ENCODE measurements at regions not wholly inside any gene's neighbourhood (a gene's known extent, or its start where the extent isn't known, plus 50 kb on each side); places are given as distances from the start of the nearest gene placed in this dataset.

DNA sequence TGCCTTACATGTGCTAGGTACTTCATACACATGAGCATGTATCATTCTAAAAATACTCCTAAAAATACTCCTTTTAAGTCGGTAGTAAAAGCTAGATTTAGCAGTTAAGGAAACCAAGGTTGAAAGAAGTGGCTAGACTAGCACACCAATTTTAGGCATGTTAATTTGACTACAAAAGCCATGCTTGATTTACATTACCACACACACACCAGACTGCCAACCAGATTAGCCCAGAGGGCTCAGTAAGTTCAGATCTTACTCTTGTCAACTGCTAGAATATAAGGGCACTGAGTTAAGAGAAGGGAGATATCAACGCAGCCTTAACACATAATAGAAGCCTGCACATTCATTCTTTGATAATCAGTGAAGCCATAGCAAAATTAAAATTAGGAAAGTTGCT lies 117.9 kb downstream of the MID1IP1 start:
- Histone ChIP-seq H2BK120ac (ENCODE audit: low read depth, low read length, poor library complexity, severe bottlenecking) (no peak overlapping the region), H3K9ac (ENCODE audit: extremely low read depth, insufficient read length, low read length) (no peak overlapping the region), H3K79me1 (ENCODE audit: insufficient read depth, low read depth, low read length, poor library complexity, severe bottlenecking) (no peaks in the 10 kb centered on the region), H3K18ac (ENCODE audit: insufficient read length, low read depth, low read length) (no peak overlapping the region), H4K8ac (replicated peaks; ENCODE audit: insufficient read length, low read depth, low read length) (no peak overlapping the region), H3K23me2 (ENCODE audit: insufficient read length, low read depth, low read length, poor library complexity, severe bottlenecking) (no peaks in the 10 kb centered on the region), H3K56ac (ENCODE audit: insufficient read length, low read depth, low read length) (no peak overlapping the region), H2BK20ac (ENCODE audit: low read depth, low read length, poor library complexity, severe bottlenecking) (no peak overlapping the region), H2BK12ac (ENCODE audit: insufficient read length, low read depth, low read length) (no peak overlapping the region), H3K27ac (ENCODE audit: insufficient read length, low read depth, low read length) (no peak overlapping the region), H2BK5ac (ENCODE audit: insufficient read length, low read length) (no peak overlapping the region), H3K4ac (ENCODE audit: low read depth, low read length) (no peak overlapping the region), H3K79me2 (ENCODE audit: insufficient read depth, low read length) (no peaks in the 10 kb centered on the region), H2BK15ac (ENCODE audit: low read depth, low read length) (no peak overlapping the region), H3K4me1 (ENCODE audit: insufficient read depth, low read length) (no peaks in the 10 kb centered on the region), H4K20me1 (ENCODE audit: control insufficient read depth, insufficient read depth, insufficient read length) (no peaks in the 10 kb centered on the region), H3K9me3 (ENCODE audit: control insufficient read depth, low read depth, low read length) (peaks cover 2% of the 10 kb centered on the region), H3K23ac (ENCODE audit: insufficient read length, low read depth, low read length) (no peak overlapping the region), H3K4me2 (ENCODE audit: insufficient read depth, insufficient read length, low read length) (no peak overlapping the region), H3T11ph (ENCODE audit: low read length) (no peak overlapping the region), H4K5ac (ENCODE audit: insufficient read length, low read depth, low read length) (no peak overlapping the region), H3K27me3 (ENCODE audit: insufficient read depth, low read length) (no peaks in the 10 kb centered on the region), H2AFZ (ENCODE audit: low read length) (no peak overlapping the region), H2AK5ac (ENCODE audit: insufficient read length, low read length) (no peak overlapping the region), H4K91ac (ENCODE audit: insufficient read length, low read depth, low read length) (no peak overlapping the region), H3K14ac (ENCODE audit: insufficient read depth, low read length) (no peak overlapping the region)
- Mint-ChIP-seq H3K36me3 (ENCODE audit: insufficient read depth in 1 of 3, low read depth in 3 of 3) (peaks cover 0 to 4% (median 0%) of the 10 kb centered on the region in 3 experiments; a peak in 4 of 7 replicates), H3K27me3 (ENCODE audit: low read depth) (no peaks in the 10 kb centered on the region; the same call in 1 of the 2 replicates), H3K4me1 (no peaks in the 10 kb centered on the region), H3K27ac (no peak overlapping the region), H3K9me3 (peaks cover 56 to 62% of the 10 kb centered on the region in 2 experiments), H3K4me3 (no peak overlapping the region)
- DNase-seq: no peak
- TF ChIP-seq, protein P1, sequence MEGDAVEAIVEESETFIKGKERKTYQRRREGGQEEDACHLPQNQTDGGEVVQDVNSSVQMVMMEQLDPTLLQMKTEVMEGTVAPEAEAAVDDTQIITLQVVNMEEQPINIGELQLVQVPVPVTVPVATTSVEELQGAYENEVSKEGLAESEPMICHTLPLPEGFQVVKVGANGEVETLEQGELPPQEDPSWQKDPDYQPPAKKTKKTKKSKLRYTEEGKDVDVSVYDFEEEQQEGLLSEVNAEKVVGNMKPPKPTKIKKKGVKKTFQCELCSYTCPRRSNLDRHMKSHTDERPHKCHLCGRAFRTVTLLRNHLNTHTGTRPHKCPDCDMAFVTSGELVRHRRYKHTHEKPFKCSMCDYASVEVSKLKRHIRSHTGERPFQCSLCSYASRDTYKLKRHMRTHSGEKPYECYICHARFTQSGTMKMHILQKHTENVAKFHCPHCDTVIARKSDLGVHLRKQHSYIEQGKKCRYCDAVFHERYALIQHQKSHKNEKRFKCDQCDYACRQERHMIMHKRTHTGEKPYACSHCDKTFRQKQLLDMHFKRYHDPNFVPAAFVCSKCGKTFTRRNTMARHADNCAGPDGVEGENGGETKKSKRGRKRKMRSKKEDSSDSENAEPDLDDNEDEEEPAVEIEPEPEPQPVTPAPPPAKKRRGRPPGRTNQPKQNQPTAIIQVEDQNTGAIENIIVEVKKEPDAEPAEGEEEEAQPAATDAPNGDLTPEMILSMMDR (conservative IDR thresholded peaks at IDR 0.05): no peak
- WGBS (ENCODE audit: extremely low coverage, insufficient read length, low lambda C conversion rate): no CpG with 5 or more reads among the region's 2 CpGs

Measured in H9 (cell line).